MM.1S (cell line): ENCODE measurements at regions not wholly inside any gene's neighbourhood (a gene's known extent, or its start where the extent isn't known, plus 50 kb on each side); places are given as distances from the start of the nearest gene placed in this dataset.

Source experiments
- DNase-seq: peaks from one replicate; pipeline ENCODE4 v3.0.0-alpha.2; 2015
- H2AFZ ChIP-seq: fragments of 300-600 bp; sonication (generic); 2 replicates; pipeline ENCODE4 v1.6.0; 2016; ENCODE audit warnings: antibody characterized with exemption, low read length
- H3F3A ChIP-seq: fragments of 300-600 bp; sonication (generic); 2 replicates; pipeline ENCODE4 v1.6.1; 2016; ENCODE audit warnings: mild to moderate bottlenecking, antibody characterized with exemption, low read length, moderate library complexity, mixed read lengths; ENCODE audit not compliant: insufficient read depth
- H3K27ac ChIP-seq: fragments of 300-600 bp; sonication (generic); 2 replicates; pipeline ENCODE4 v1.5.1; 2016; ENCODE audit warnings: mild to moderate bottlenecking, low read length
- H3K27me3 ChIP-seq: fragments of 300-600 bp; sonication (generic); replicated peaks from 2 replicates; pipeline ENCODE4 v1.6.0; 2016; ENCODE audit warnings: low read length; ENCODE audit not compliant: insufficient read depth
- H3K36me3 ChIP-seq: fragments of 300-600 bp; sonication (generic); replicated peaks from 2 replicates; pipeline ENCODE4 v1.6.1; 2016; ENCODE audit warnings: mild to moderate bottlenecking, low read length, mixed read lengths; ENCODE audit not compliant: insufficient read depth
- H3K4me1 ChIP-seq: fragments of 300-600 bp; sonication (generic); 2 replicates; pipeline ENCODE4 v1.6.1; 2016; ENCODE audit warnings: low read length, mixed read lengths
- H3K4me2 ChIP-seq: fragments of 300-600 bp; sonication (generic); 2 replicates; pipeline ENCODE4 v1.6.0; 2016; ENCODE audit warnings: low read depth, low read length
- H3K4me3 ChIP-seq: fragments of 300-600 bp; sonication (generic); 2 replicates; pipeline ENCODE4 v1.5.1; 2016; ENCODE audit warnings: low read length, mixed read lengths
- H3K79me2 ChIP-seq: fragments of 300-600 bp; sonication (generic); 2 replicates; pipeline ENCODE4 v1.6.1; 2016; ENCODE audit warnings: mixed run types, low read length, mixed read lengths
- H3K9ac ChIP-seq: fragments of 300-600 bp; sonication (generic); 2 replicates; pipeline ENCODE4 v1.6.1; 2016; ENCODE audit warnings: low read length, mixed read lengths
- H3K9me2 ChIP-seq: fragments of 300-600 bp; sonication (generic); replicated peaks from 2 replicates; pipeline ENCODE4 v1.6.1; 2016; ENCODE audit warnings: mild to moderate bottlenecking, low read length, mixed read lengths; ENCODE audit not compliant: insufficient read depth
- H3K9me3 ChIP-seq: fragments of 300-600 bp; sonication (generic); replicated peaks from 2 replicates; pipeline ENCODE4 v1.6.1; 2016; ENCODE audit warnings: mild to moderate bottlenecking, low read length, mixed read lengths; ENCODE audit not compliant: insufficient read depth
- H4K20me1 ChIP-seq: fragments of 300-600 bp; sonication (generic); 2 replicates; pipeline ENCODE4 v1.6.1; 2016; ENCODE audit warnings: mild to moderate bottlenecking, low read length, moderate library complexity, mixed read lengths; ENCODE audit not compliant: insufficient read depth
- CTCF ChIP-seq: fragments of 300-600 bp; sonication (generic); IDR thresholded peaks from 2 replicates; pipeline ENCODE4 v1.5.1; 2016; ENCODE audit warnings: antibody characterized with exemption, low read length, mixed read lengths
- EZH2 ChIP-seq: fragments of 300-600 bp; sonication (generic); optimal IDR thresholded peaks from 2 replicates; pipeline ENCODE3; 2017; ENCODE audit warnings: low read depth, mild to moderate bottlenecking, antibody characterized with exemption, low read length, mixed read lengths
- EZH2phosphoT487 ChIP-seq: fragments of 300-600 bp; sonication (generic); IDR thresholded peaks from 2 replicates; pipeline ENCODE4 v1.6.1; 2018; ENCODE audit warnings: antibody characterized with exemption, low read length

GRCh38 chr21:28675331-28676041 is 317.2 kb downstream of the LTN1 start:
- Histone ChIP-seq H3K27ac (no peak overlapping the region), H3F3A (no peaks in the 10 kb centered on the region), H3K9me2 (no peaks in the 10 kb centered on the region), H2AFZ (no peak overlapping the region), H3K36me3 (no peaks in the 10 kb centered on the region), H3K4me3 (no peak overlapping the region), H3K27me3 (no peaks in the 10 kb centered on the region), H3K9me3 (no peaks in the 10 kb centered on the region), H3K9ac (no peak overlapping the region), H3K4me1 (no peaks in the 10 kb centered on the region), H3K4me2 (no peak overlapping the region), H3K79me2 (no peaks in the 10 kb centered on the region), H4K20me1 (no peaks in the 10 kb centered on the region)
- TF ChIP-seq EZH2phosphoT487 (no peak), EZH2 (no peak), CTCF (no peak)
- DNase-seq: no peak

GRCh38 chr21:28674763-28675162 is 317.9 kb downstream of the LTN1 start:
- H3K9me3 ChIP-seq: no peaks in the 10 kb centered on the region
- TF ChIP-seq EZH2phosphoT487 (no peak), EZH2 (no peak), CTCF (no peak)
- H3K9me2 ChIP-seq: no peaks in the 10 kb centered on the region
- no peaks in the 10 kb centered on the region for H3K36me3 ChIP-seq
- H3K79me2 ChIP-seq: no peaks in the 10 kb centered on the region
- H3K4me1 ChIP-seq: no peaks in the 10 kb centered on the region
- DNase-seq: no peak
- H3K9ac ChIP-seq: no peak overlapping the region
- no peak overlapping the region for H3K4me3 ChIP-seq
- H2AFZ ChIP-seq: no peak overlapping the region
- no peak overlapping the region for H3K27ac ChIP-seq
- H3K27me3 ChIP-seq: no peaks in the 10 kb centered on the region
- H3F3A ChIP-seq: no peaks in the 10 kb centered on the region
- no peak overlapping the region for H3K4me2 ChIP-seq
- no peaks in the 10 kb centered on the region for H4K20me1 ChIP-seq

GRCh38 chr21:28671549-28672195 is 321.0 kb downstream of the LTN1 start:
- Histone ChIP-seq H3K9me3 (no peaks in the 10 kb centered on the region), H3K27ac (no peak overlapping the region), H3K79me2 (no peaks in the 10 kb centered on the region), H3K9ac (no peak overlapping the region), H3K4me1 (no peaks in the 10 kb centered on the region), H3K4me2 (no peak overlapping the region), H3F3A (no peaks in the 10 kb centered on the region), H4K20me1 (no peaks in the 10 kb centered on the region), H3K36me3 (no peaks in the 10 kb centered on the region), H3K27me3 (no peaks in the 10 kb centered on the region), H2AFZ (no peak overlapping the region), H3K4me3 (no peak overlapping the region), H3K9me2 (no peaks in the 10 kb centered on the region)
- no peak for DNase-seq
- TF ChIP-seq CTCF (no peak), EZH2 (no peak), EZH2phosphoT487 (no peak)
